ENCODE measurements at regions not wholly inside any gene's neighbourhood (a gene's known extent, or its start where the extent isn't known, plus 50 kb on each side); places are given as distances from the start of the nearest gene placed in this dataset.

DNA sequence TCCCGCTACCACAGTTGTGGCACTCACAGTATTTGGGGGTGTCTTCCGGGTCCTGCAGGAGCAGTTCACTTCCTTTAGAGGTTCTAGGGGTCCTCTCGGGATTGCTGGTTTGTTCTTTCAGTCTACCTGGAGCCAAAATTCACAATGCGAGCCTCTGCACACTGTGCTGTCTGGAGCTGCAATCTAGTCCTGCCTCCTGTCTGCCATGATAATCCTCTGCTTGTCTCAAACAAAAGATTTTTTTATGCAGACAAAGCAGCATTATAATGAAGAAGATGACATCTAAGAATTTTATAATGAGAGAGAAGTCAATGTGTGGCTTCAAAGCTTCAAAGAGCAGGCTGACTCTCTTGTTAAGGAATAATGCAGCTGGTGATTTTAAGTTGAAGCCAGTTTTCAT, 975.1 kb upstream of the GYPC start:
- in situ Hi-C loops (cut with MboI; ENCODE audit: low sequenced_read_pairs in 4 of 4): no loop called here
- Histone ChIP-seq H3K4me1 (no peaks in the 10 kb centered on the region), H3K4me3 (no peak overlapping the region), H3K9me3 (no peaks in the 10 kb centered on the region), H3K36me3 (no peaks in the 10 kb centered on the region), H3K27me3 (no peaks in the 10 kb centered on the region), H3K27ac (no peak overlapping the region)
- no peak for DNase-seq
- intact Hi-C loops (cut with DNase I; ENCODE audit: low total_unique reads): loop anchor here (2.0 kb wide), 1 partner anchor 16 kb away; no protein-coding TSS in a partner anchor
- TF ChIP-seq, protein P1, sequence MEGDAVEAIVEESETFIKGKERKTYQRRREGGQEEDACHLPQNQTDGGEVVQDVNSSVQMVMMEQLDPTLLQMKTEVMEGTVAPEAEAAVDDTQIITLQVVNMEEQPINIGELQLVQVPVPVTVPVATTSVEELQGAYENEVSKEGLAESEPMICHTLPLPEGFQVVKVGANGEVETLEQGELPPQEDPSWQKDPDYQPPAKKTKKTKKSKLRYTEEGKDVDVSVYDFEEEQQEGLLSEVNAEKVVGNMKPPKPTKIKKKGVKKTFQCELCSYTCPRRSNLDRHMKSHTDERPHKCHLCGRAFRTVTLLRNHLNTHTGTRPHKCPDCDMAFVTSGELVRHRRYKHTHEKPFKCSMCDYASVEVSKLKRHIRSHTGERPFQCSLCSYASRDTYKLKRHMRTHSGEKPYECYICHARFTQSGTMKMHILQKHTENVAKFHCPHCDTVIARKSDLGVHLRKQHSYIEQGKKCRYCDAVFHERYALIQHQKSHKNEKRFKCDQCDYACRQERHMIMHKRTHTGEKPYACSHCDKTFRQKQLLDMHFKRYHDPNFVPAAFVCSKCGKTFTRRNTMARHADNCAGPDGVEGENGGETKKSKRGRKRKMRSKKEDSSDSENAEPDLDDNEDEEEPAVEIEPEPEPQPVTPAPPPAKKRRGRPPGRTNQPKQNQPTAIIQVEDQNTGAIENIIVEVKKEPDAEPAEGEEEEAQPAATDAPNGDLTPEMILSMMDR (IDR thresholded peaks at IDR 0.05 in 4 of 5, conservative IDR thresholded peaks at IDR 0.05 in 1 of 5): no peak
- TF ChIP-seq POLR2A (IDR thresholded peaks at IDR 0.05): no peak
- ATAC-seq: no peak

DNA sequence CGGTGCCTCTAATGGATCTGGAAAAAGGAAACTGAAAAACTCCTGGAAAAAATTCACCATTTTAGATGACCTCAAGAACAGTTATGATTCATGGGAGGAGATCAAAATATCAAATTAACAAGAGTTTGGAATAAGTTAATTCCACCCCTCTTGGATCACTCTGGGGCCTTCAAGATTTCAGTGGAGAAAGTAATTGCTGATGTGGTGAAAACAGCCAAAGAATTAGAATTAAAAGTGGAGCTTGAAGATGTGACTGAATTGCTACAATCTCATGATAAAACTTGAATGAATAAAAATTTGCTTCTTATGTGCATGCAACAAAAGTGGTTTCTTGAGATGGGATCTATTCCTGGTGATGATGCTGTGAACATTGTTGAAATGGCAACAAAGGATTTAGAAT, 974.4 kb upstream of the GYPC start:
- no peak overlapping the region for H3K27ac ChIP-seq
- ATAC-seq (no peak), DNase-seq (no peak)
- H3K4me3 ChIP-seq: no peak overlapping the region
- in situ Hi-C loops (cut with MboI; ENCODE audit: low sequenced_read_pairs in 4 of 4): no loop called here
- H3K4me1 ChIP-seq: no peaks in the 10 kb centered on the region
- H3K9me3 ChIP-seq: no peaks in the 10 kb centered on the region
- intact Hi-C loops (cut with DNase I; ENCODE audit: low total_unique reads): loop anchor here (2.0 kb wide), 1 partner anchor 15 kb away; no protein-coding TSS in a partner anchor
- no peaks in the 10 kb centered on the region for H3K36me3 ChIP-seq
- no peaks in the 10 kb centered on the region for H3K27me3 ChIP-seq
- no peak for TF ChIP-seq POLR2A (IDR thresholded peaks at IDR 0.05)
- TF ChIP-seq, protein P1 (IDR thresholded peaks at IDR 0.05 in 4 of 5, conservative IDR thresholded peaks at IDR 0.05 in 1 of 5): no peak

DNA sequence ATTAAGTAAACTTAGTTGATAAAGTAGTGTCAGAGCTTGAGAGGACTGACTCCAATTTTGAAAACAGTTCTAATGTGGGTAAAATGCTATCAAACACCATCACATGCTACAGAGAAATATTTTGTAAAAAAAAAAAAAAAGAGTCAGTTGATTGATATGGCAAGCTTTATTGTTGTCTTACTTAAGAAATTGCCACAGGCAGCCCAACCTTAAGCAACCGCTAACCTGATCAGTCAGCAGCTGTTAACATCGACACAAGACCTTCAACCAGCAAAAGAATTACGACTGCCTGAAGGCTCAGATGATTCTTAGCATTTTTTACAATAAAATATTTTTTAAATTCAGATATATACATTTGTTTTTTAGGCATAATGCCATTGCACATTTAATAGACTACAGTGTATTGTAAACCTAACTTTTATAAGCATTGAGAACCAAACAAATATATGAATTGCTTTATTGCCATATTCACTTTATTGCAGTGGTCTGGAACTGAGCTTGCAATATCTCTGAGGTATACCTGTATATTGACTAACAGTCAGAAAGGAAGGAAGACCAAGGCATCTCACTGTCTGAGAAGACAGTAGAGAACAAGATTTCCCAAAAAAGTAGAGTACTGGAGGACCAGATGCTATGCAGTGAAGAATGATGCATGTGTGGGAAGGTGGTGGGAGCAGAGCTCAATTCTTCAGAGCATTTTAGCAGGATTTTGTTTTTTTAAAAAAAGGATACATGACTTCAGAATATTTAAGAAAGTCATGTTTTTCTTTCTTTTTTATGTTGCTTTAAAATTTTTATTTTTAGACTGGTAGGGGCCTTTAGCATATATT, 973.8 kb upstream of the GYPC start:
- intact Hi-C loops (cut with DNase I; ENCODE audit: low total_unique reads): loop anchor here (2.0 kb wide), 1 partner anchor 15 kb away; no protein-coding TSS in a partner anchor
- no peak for DNase-seq
- in situ Hi-C loops (cut with MboI; ENCODE audit: low sequenced_read_pairs in 4 of 4): no loop called here
- TF ChIP-seq, protein P1 (IDR thresholded peaks at IDR 0.05 in 4 of 5, conservative IDR thresholded peaks at IDR 0.05 in 1 of 5): no peak
- no peak for TF ChIP-seq POLR2A (IDR thresholded peaks at IDR 0.05)
- Histone ChIP-seq H3K4me3 (no peak overlapping the region), H3K4me1 (no peaks in the 10 kb centered on the region), H3K27ac (no peak overlapping the region), H3K9me3 (no peaks in the 10 kb centered on the region), H3K36me3 (no peaks in the 10 kb centered on the region), H3K27me3 (no peaks in the 10 kb centered on the region)
- no peak for ATAC-seq

GRCh38 chr2:125684256-125684655, 971.7 kb upstream of the GYPC start:
- Histone ChIP-seq H3K27me3 (no peaks in the 10 kb centered on the region), H3K36me3 (no peaks in the 10 kb centered on the region), H3K4me1 (no peaks in the 10 kb centered on the region), H3K9me3 (no peaks in the 10 kb centered on the region), H3K4me3 (no peak overlapping the region), H3K27ac (no peak overlapping the region)
- ATAC-seq: no peak
- no peak for DNase-seq
- intact Hi-C loops (cut with DNase I; ENCODE audit: low total_unique reads) (no loop called here), in situ Hi-C loops (cut with MboI; ENCODE audit: low sequenced_read_pairs in 4 of 4) (no loop called here)
- TF ChIP-seq, protein P1 (IDR thresholded peaks at IDR 0.05 in 4 of 5, conservative IDR thresholded peaks at IDR 0.05 in 1 of 5): no peak
- TF ChIP-seq POLR2A (IDR thresholded peaks at IDR 0.05): no peak

Data from gastrocnemius medialis (tissue), 4 donors.